H1 (cell line): ENCODE measurements at regions not wholly inside any gene's neighbourhood (a gene's known extent, or its start where the extent isn't known, plus 50 kb on each side); places are given as distances from the start of the nearest gene placed in this dataset.

Source experiments
- CTCF ChIA-PET: fragments of 300-600 bp; sonication (Branson Sonifier 250); formaldehyde crosslinking; loops from one replicate; lab custom pipeline; 2021; ENCODE audit not compliant: partially characterized antibody; lab: Charles Lee
- POLR2A ChIA-PET: fragments of 300-600 bp; sonication (Branson Sonifier 250); formaldehyde crosslinking; loops from one replicate; lab custom pipeline; 2021; ENCODE audit warnings: inconsistent platforms; ENCODE audit not compliant: partially characterized antibody; lab: Charles Lee
- DNase-seq, 2 experiments: peaks; one replicate each; pipeline versions ENCODE4 v3.0.0 to v3.0.0-alpha.2; 2010 to 2022; ENCODE audit warnings: low spot score in 2 of 2, low read depth in 1 of 2, mixed read lengths in 1 of 2
- FAIRE-seq: peaks from 2 replicates; lab custom pipeline; 2011; peaks lifted over from hg19 to GRCh38; lab: Jason Lieb, UNC
- H2AFZ ChIP-seq: 2 replicates; pipeline ENCODE4 v1.8.1; 2012; ENCODE audit warnings: low read length, inconsistent platforms
- H2AK5ac ChIP-seq: 2 replicates; pipeline ENCODE4 v1.6.1; 2013; ENCODE audit warnings: low read depth, low read length
- H2BK120ac ChIP-seq: replicated peaks from 2 replicates; pipeline ENCODE3; 2013; ENCODE audit warnings: low read depth, low read length, inconsistent platforms
- H2BK12ac ChIP-seq: 2 replicates; pipeline ENCODE4 v1.6.1; 2013; ENCODE audit warnings: low read depth, low read length
- H2BK15ac ChIP-seq: 2 replicates; pipeline ENCODE4 v1.6.1; 2013; ENCODE audit warnings: low read length
- H2BK20ac ChIP-seq: 2 replicates; pipeline ENCODE4 v1.6.1; 2013; ENCODE audit warnings: low read length
- H2BK5ac ChIP-seq: 2 replicates; pipeline ENCODE4 v1.6.1; 2013; ENCODE audit warnings: low read depth, low read length
- H3K14ac ChIP-seq: 2 replicates; pipeline ENCODE4 v1.6.1; 2013; ENCODE audit warnings: inconsistent platforms; ENCODE audit not compliant: insufficient read length
- H3K18ac ChIP-seq: 2 replicates; pipeline ENCODE4 v1.6.1; 2013; ENCODE audit warnings: low read length; ENCODE audit errors: extremely low read depth
- H3K23ac ChIP-seq: 2 replicates; pipeline ENCODE4 v1.6.1; 2013; ENCODE audit warnings: inconsistent platforms; ENCODE audit not compliant: insufficient read length
- H3K23me2 ChIP-seq: 2 replicates; pipeline ENCODE4 v1.6.1; 2013; ENCODE audit warnings: low read depth, low read length
- H3K27ac ChIP-seq: 2 replicates; pipeline ENCODE4 v1.6.1; 2011; ENCODE audit warnings: low read depth, low read length, inconsistent platforms
- H3K27me3 ChIP-seq, 4 experiments: replicated peaks in 1 of 4; 1 replicate in 1 of 4; 2 replicates in 3 of 4; pipeline versions ENCODE4 v1.6.1 to v1.8.1; 2011 to 2013; ENCODE audit warnings: low read length in 3 of 4, mild to moderate bottlenecking in 3 of 4, inconsistent platforms in 2 of 4, mixed read lengths in 2 of 4, moderate library complexity in 1 of 4; ENCODE audit not compliant: control insufficient read depth in 3 of 4, insufficient read depth in 3 of 4; ENCODE audit errors: extremely low read depth in 1 of 4
- H3K36me3 ChIP-seq, 4 experiments: 2 replicates each; pipeline versions ENCODE4 v1.6.1 to v1.8.1; 2011 to 2013; ENCODE audit warnings: mild to moderate bottlenecking in 4 of 4, low read length in 3 of 4, moderate library complexity in 2 of 4, control low read depth in 1 of 4, inconsistent platforms in 1 of 4; ENCODE audit not compliant: insufficient read depth in 4 of 4, control insufficient read depth in 2 of 4
- H3K4ac ChIP-seq: replicated peaks from 2 replicates; pipeline ENCODE3; 2013; ENCODE audit warnings: low read length, low read depth, mixed read lengths, inconsistent platforms; ENCODE audit not compliant: insufficient read length
- H3K4me1 ChIP-seq, 4 experiments: replicated peaks in 1 of 4; 1 replicate in 1 of 4; 2 replicates in 3 of 4; pipeline versions ENCODE4 v1.6.1 to v1.8.1; 2011 to 2013; ENCODE audit warnings: low read length in 3 of 4, inconsistent platforms in 2 of 4, mixed read lengths in 1 of 4; ENCODE audit not compliant: insufficient read depth in 4 of 4, control insufficient read depth in 3 of 4
- H3K4me2 ChIP-seq, 2 experiments: 2 replicates each; pipeline versions ENCODE4 v1.6.1 to v1.8.1; 2011 to 2013; ENCODE audit warnings: low read depth in 2 of 2, low read length in 2 of 2, control low read depth in 1 of 2, inconsistent platforms in 1 of 2, mild to moderate bottlenecking in 1 of 2; ENCODE audit not compliant: insufficient read depth in 1 of 2
- H3K4me3 ChIP-seq, 4 experiments: fragments of 200-600, 300-600 bp in 1 of 4; sonication (generic), shearing (Covaris generic), sonication (Bioruptor Twin) in 1 of 4; 2 replicates each; pipeline versions ENCODE4 v1.5.1 to v1.8.1; 2011 to 2016; ENCODE audit warnings: low read length in 4 of 4, low read depth in 3 of 4, control low read depth in 2 of 4, inconsistent platforms in 2 of 4, mild to moderate bottlenecking in 2 of 4, mixed read lengths in 1 of 4, moderate library complexity in 1 of 4; ENCODE audit not compliant: insufficient read depth in 2 of 4; ENCODE audit errors: extremely low read depth in 1 of 4
- H3K56ac ChIP-seq: replicated peaks from 2 replicates; pipeline ENCODE3; 2013; ENCODE audit warnings: low read depth, mild to moderate bottlenecking, mixed read lengths, low read length, inconsistent platforms; ENCODE audit not compliant: insufficient read length
- H3K79me1 ChIP-seq: 2 replicates; pipeline ENCODE4 v1.6.1; 2013; ENCODE audit warnings: low read depth, low read length, control low read depth
- H3K79me2 ChIP-seq, 2 experiments: 2 replicates each; pipeline versions ENCODE4 v1.6.1 to v1.8.1; 2012 to 2013; ENCODE audit warnings: low read length in 2 of 2, mild to moderate bottlenecking in 2 of 2, inconsistent platforms in 1 of 2; ENCODE audit not compliant: insufficient read depth in 2 of 2, control insufficient read depth in 1 of 2
- H3K9ac ChIP-seq, 4 experiments: replicated peaks in 1 of 4; 1 replicate in 1 of 4; 2 replicates in 3 of 4; pipeline versions ENCODE4 v1.6.1 to v1.8.1; 2011 to 2013; ENCODE audit warnings: low read depth in 3 of 4, low read length in 3 of 4, control low read depth in 2 of 4, mild to moderate bottlenecking in 2 of 4, moderate library complexity in 2 of 4, inconsistent platforms in 1 of 4; ENCODE audit errors: extremely low read depth in 1 of 4
- H3K9me3 ChIP-seq, 2 experiments: 2 replicates each; pipeline versions ENCODE4 v1.6.1 to v1.8.1; 2012 to 2013; ENCODE audit warnings: mild to moderate bottlenecking in 2 of 2, moderate library complexity in 2 of 2, control low read depth in 1 of 2, inconsistent platforms in 1 of 2, low read depth in 1 of 2, low read length in 1 of 2, mixed read lengths in 1 of 2; ENCODE audit not compliant: insufficient read depth in 2 of 2
- H4K20me1 ChIP-seq, 2 experiments: replicated peaks in 1 of 2; 2 replicates each; pipeline versions ENCODE3 to v1.8.1; 2011 to 2013; ENCODE audit warnings: inconsistent platforms in 2 of 2, low read length in 2 of 2, mild to moderate bottlenecking in 1 of 2; ENCODE audit not compliant: insufficient read depth in 2 of 2, control insufficient read depth in 1 of 2
- H4K5ac ChIP-seq: 2 replicates; pipeline ENCODE4 v1.6.1; 2013; ENCODE audit warnings: low read length, low read depth, mixed read lengths, inconsistent platforms; ENCODE audit not compliant: insufficient read length
- H4K8ac ChIP-seq: 2 replicates; pipeline ENCODE4 v1.8.0; 2013; ENCODE audit warnings: mild to moderate bottlenecking, moderate library complexity, low read length, inconsistent platforms; ENCODE audit not compliant: insufficient read depth; ENCODE audit errors: extremely low read depth
- H4K91ac ChIP-seq: replicated peaks from 2 replicates; pipeline ENCODE3; 2013; ENCODE audit warnings: low read length, mixed read lengths, inconsistent platforms; ENCODE audit not compliant: insufficient read length
- CBX5 ChIP-seq: fragments of 300-800, 300-1000 bp; sonication (generic); IDR thresholded peaks from 2 replicates; pipeline ENCODE4 v1.7.1; 2016; ENCODE audit warnings: antibody characterized with exemption, low read length, low read depth
- CHD2 ChIP-seq: IDR thresholded peaks from 2 replicates; pipeline ENCODE4 v1.6.1; 2012; ENCODE audit warnings: low read length, improper control_type of control experiment
- CTBP2 ChIP-seq: IDR thresholded peaks from 2 replicates; pipeline ENCODE4 v1.7.0; 2011; ENCODE audit warnings: borderline replicate concordance, mild to moderate bottlenecking, moderate library complexity, mixed read lengths, low read length; ENCODE audit not compliant: insufficient read depth, insufficient read length
- EGR1 ChIP-seq: IDR thresholded peaks from 2 replicates; pipeline ENCODE4 v1.6.1; 2011; ENCODE audit warnings: low read depth, low read length, borderline replicate concordance
- HDAC6 ChIP-seq: IDR thresholded peaks from one replicate; pipeline ENCODE4 v1.7.1; 2012; ENCODE audit warnings: low read depth, mild to moderate bottlenecking, inconsistent platforms, low read length, moderate library complexity
- JUND ChIP-seq: IDR thresholded peaks from 2 replicates; pipeline ENCODE4 v1.6.1; 2011; ENCODE audit warnings: mild to moderate bottlenecking, improper control_type of control experiment, low read length
- MAFK ChIP-seq: IDR thresholded peaks from 2 replicates; pipeline ENCODE4 v1.6.1; 2012; ENCODE audit warnings: low read depth, mild to moderate bottlenecking, improper control_type of control experiment, low read length
- PHF8 ChIP-seq: fragments of 200-600 bp; sonication (generic); conservative IDR thresholded peaks from 2 replicates; pipeline ENCODE4 v1.7.1; 2012; ENCODE audit warnings: low read depth, mild to moderate bottlenecking, inconsistent platforms, low read length, moderate library complexity
- POLR2A ChIP-seq, 2 experiments: IDR thresholded peaks; 1 replicate in 1 of 2; 2 replicates in 1 of 2; pipeline ENCODE4 v1.6.1; 2011; ENCODE audit warnings: low read depth in 2 of 2, low read length in 2 of 2, mild to moderate bottlenecking in 2 of 2; ENCODE audit errors: control extremely low read depth in 1 of 2
- POU5F1 ChIP-seq: IDR thresholded peaks from 2 replicates; pipeline ENCODE4 v1.6.1; 2011; ENCODE audit warnings: low read depth, mild to moderate bottlenecking, low read length, moderate library complexity
- RNF2 ChIP-seq: fragments of 200-900, 300-1000 bp; sonication (generic); IDR thresholded peaks from 2 replicates; pipeline ENCODE4 v1.7.1; 2016; ENCODE audit warnings: borderline replicate concordance, low read depth, mild to moderate bottlenecking, antibody characterized with exemption, low read length; ENCODE audit not compliant: poor library complexity, severe bottlenecking; ENCODE audit errors: missing control alignments
- SRF ChIP-seq: IDR thresholded peaks from 2 replicates; pipeline ENCODE4 v1.6.1; 2011; ENCODE audit warnings: mild to moderate bottlenecking, low read depth, low read length, moderate library complexity
- SUZ12 ChIP-seq: fragments of 200-600 bp; sonication (generic); IDR thresholded peaks from 2 replicates; pipeline ENCODE4 v1.6.1; 2012; ENCODE audit warnings: mild to moderate bottlenecking, inconsistent platforms, low read length, moderate library complexity, mixed read lengths
- TCF12 ChIP-seq: IDR thresholded peaks from 2 replicates; pipeline ENCODE4 v1.6.1; 2011; ENCODE audit warnings: low read depth, mild to moderate bottlenecking, low read length
- ZNF274 ChIP-seq: IDR thresholded peaks from 2 replicates; pipeline ENCODE4 v1.7.0; 2012; ENCODE audit warnings: low read length, borderline replicate concordance; ENCODE audit errors: extremely low read depth
- WGBS, 2 experiments: shearing (Covaris generic) in 1 of 2; methylation state at CpG; one replicate each; pipeline versions ENCODE4 v1.1.6 to v1.1.7; 2013 to 2015; ENCODE audit warnings: low lambda C conversion rate in 2 of 2, mixed read lengths in 2 of 2, inconsistent platforms in 1 of 2, low coverage in 1 of 2, missing lambda C conversion rate in 1 of 2; ENCODE audit not compliant: insufficient replicate concordance in 2 of 2, insufficient coverage in 1 of 2, insufficient read length in 1 of 2; ENCODE audit errors: extremely low coverage in 1 of 2, missing lambda C conversion rate in 1 of 2; 5-methylcytosine and 5-hydroxymethylcytosine counted together
- TF ChIP-seq, protein P1 (sequence below): IDR thresholded peaks from 2 replicates; pipeline ENCODE4 v1.6.1; 2012; ENCODE audit warnings: inconsistent platforms

DNA sequence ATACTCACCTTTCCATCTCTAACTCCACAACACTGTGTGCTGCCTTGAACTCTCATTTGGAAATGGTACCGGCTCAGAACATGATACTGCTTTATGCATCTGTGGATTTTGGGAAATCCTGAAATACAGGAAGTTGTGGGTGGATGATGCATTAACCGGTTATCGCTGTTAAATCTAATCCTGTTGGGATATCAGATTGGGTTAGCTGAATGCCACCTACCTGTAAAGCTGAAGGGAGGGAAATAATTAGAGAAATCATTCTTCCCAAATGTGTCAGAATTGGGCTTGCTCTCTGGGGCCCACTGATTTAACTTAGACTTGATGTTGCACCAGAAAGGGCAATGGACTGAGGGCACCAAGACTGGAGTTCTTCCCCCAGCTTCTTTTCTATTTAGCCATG lies 54.0 kb downstream of the CH25H start:
- WGBS, 2 experiments, result 78% methylated on average over 3 of the region's 3 CpGs; no CpG with 5 or more reads in 1 of the 2 experiments
- H3K23ac ChIP-seq, result no peak overlapping the region
- no peak overlapping the region for H3K4me3 ChIP-seq
- H4K20me1 ChIP-seq, result no peaks in the 10 kb centered on the region
- H4K91ac ChIP-seq, result no peak overlapping the region
- ChIA-PET CTCF (no interaction called here), POLR2A (no interaction called here)
- no peak overlapping the region for H4K5ac ChIP-seq
- no peaks in the 10 kb centered on the region for H3K27me3 ChIP-seq
- H3K4me2 ChIP-seq, result no peak overlapping the region
- no peak overlapping the region for H2BK12ac ChIP-seq
- H2BK5ac ChIP-seq, result no peak overlapping the region
- H2BK15ac ChIP-seq, result no peak overlapping the region
- no peak overlapping the region for H2AFZ ChIP-seq
- no peak overlapping the region for H2BK20ac ChIP-seq
- H3K18ac ChIP-seq, result no peak overlapping the region
- no peak overlapping the region for H3K56ac ChIP-seq
- no peak overlapping the region for H3K4ac ChIP-seq
- H3K79me1 ChIP-seq, result no peaks in the 10 kb centered on the region
- DNase-seq (no peak), FAIRE-seq (no peak)
- H2AK5ac ChIP-seq, result no peak overlapping the region
- no peaks in the 10 kb centered on the region for H3K9me3 ChIP-seq
- no peaks in the 10 kb centered on the region for H3K23me2 ChIP-seq
- no peak overlapping the region for H4K8ac ChIP-seq
- H3K27ac ChIP-seq, result no peak overlapping the region
- H3K36me3 ChIP-seq, result no peaks in the 10 kb centered on the region
- no peak overlapping the region for H2BK120ac ChIP-seq
- H3K14ac ChIP-seq, result no peak overlapping the region
- H3K4me1 ChIP-seq, result no peaks in the 10 kb centered on the region
- H3K79me2 ChIP-seq, result no peaks in the 10 kb centered on the region
- no peak overlapping the region for H3K9ac ChIP-seq
- TF ChIP-seq HDAC6 (no peak), RNF2 (no peak), EGR1 (no peak), PHF8 (no peak), CTBP2 (no peak), JUND (no peak), POLR2A (IDR thresholded peaks at IDR 0.05; ENCODE audit: control extremely low read depth in 1 of 2, low read depth in 2 of 2, low read length in 2 of 2) (no peak), TCF12 (no peak), MAFK (no peak), CBX5 (no peak), POU5F1 (no peak), SUZ12 (no peak), ZNF274 (no peak), SRF (no peak), CHD2 (no peak)
- TF ChIP-seq, protein P1, sequence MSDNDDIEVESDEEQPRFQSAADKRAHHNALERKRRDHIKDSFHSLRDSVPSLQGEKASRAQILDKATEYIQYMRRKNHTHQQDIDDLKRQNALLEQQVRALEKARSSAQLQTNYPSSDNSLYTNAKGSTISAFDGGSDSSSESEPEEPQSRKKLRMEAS, result no peak
